ENCODE measurements at regions not wholly inside any gene's neighbourhood (a gene's known extent, or its start where the extent isn't known, plus 50 kb on each side); places are given as distances from the start of the nearest gene placed in this dataset.
A peak's percentile ranks its signal among the peaks of the same experiment; 100 is the strongest.

DNA sequence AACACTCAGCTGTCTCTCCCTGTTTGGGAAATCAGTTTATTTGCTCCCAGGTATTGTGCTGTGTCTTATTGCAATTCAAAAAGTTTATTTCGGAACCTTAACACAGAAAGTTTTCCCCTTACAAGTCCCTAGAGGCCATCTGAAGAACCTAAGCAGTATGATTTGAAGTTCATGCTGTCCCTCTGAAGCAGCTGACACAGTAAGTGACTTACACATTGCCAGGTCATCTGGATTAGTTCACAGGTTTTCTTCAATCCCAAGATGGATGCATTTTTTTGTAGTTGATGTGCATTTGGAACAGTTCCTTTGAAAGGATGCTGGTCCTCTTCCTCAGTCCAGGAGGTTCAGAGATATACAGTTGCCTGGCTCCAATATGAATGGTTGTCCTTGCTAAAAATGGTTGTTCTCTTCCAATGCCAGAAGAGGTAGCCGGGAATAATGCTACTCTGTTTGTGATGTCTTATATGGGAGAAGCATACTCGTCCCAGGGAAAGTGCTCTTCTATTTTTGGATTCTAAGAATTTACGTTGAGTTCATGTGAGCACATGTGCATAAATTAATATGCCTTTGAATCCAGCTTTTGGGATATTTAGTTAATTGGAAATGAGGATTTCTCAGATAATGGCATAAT lies 183.5 kb upstream of the PHYHIPL start:
- Histone ChIP-seq H3K9me3 (replicated peaks; ENCODE audit: low read length) (no peaks in the 10 kb centered on the region), H3K27me3 (ENCODE audit: control insufficient read depth, insufficient read depth, low read length) (no peaks in the 10 kb centered on the region), H3K4me2 (ENCODE audit: low read length) (no peak overlapping the region), H3K4me3 (ENCODE audit: low read length) (no peak overlapping the region), H3K9ac (ENCODE audit: low read depth, low read length) (no peak overlapping the region), H3K36me3 (ENCODE audit: insufficient read depth, low read length) (no peaks in the 10 kb centered on the region), H3K4me1 (ENCODE audit: control insufficient read depth, insufficient read depth, low read length) (peaks cover 7% of the 10 kb centered on the region)

DNA sequence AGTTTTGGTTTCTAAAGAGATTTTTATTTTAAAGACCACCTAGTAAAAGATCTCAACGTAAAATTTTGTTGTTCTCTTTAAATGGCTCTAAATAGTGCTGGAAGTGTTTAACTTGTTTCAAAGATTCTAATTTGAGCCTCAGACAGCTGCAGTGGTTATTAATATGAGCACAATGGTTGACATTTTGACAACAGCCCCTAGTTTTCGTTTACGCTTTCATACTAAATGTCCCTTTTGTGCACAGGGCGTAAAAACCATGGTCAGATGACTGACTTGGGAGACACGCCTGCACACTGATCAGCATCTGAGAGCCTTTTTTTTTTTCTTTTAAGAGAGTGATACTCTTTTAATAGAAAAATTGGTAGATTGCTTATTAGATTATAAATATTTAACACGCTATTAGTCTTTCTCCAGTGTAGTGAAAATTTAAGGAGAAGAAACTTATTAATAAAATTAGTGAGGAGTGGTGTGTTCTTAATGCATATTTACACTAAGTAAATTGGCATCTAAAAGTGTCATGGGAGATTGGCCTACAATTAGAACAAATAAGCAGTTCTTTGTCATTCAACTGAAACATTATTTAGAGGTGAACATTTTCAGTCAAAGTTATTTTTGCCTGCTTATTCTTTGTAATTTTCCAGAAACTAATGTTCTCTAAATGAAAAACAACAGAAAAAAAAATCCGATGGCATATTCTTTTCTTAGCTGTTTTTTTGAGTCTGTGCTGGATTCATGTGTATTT lies 182.8 kb upstream of the PHYHIPL start:
- Histone ChIP-seq H3K36me3 (ENCODE audit: insufficient read depth, low read length) (no peaks in the 10 kb centered on the region), H3K4me2 (ENCODE audit: low read length) (no peak overlapping the region), H3K9ac (ENCODE audit: low read depth, low read length) (no peak overlapping the region), H3K4me1 (ENCODE audit: control insufficient read depth, insufficient read depth, low read length) (peaks cover 7% of the 10 kb centered on the region), H3K9me3 (replicated peaks; ENCODE audit: low read length) (no peaks in the 10 kb centered on the region), H3K4me3 (ENCODE audit: low read length) (no peak overlapping the region), H3K27me3 (ENCODE audit: control insufficient read depth, insufficient read depth, low read length) (no peaks in the 10 kb centered on the region)

DNA sequence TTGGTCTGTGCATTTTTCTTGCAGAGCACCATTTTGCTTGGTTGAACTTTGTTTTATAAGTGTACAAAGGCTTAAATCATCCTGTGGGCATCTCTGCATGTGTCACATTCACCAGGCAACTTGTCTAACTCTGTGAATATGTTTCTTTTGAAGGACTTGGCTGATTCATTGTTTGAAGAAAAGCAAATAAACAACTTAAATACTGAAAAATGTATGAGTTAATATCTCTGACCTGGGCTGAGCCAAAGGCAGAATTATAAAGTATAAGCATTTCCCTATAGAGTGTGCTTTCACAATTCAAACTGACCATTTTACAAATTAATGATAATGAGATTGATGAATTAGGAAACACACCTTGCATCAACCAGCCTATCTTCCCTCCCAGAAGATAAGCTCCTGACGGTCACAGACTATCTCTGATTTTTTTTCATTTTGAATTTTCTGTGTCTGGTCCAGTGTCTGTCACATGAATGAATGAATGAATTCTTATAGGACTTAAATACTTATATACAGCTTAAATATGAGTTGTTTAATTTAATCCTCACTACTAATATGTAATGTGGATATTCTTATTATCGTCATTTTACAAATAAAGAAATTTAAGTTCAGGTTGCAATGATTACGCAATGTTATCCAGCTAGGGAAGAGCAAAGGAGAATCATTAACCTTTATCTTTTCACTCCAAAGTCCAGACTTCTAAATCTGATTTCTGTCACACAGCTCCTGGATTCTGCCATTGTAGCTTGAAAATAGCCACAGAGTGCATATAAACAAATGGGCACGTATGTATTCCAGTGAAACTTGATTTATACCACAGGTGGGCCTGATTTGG lies 182.0 kb upstream of the PHYHIPL start:
- H3K36me3 ChIP-seq (ENCODE audit: insufficient read depth, low read length), result no peaks in the 10 kb centered on the region
- no peaks in the 10 kb centered on the region for H3K27me3 ChIP-seq (ENCODE audit: control insufficient read depth, insufficient read depth, low read length)
- no peak overlapping the region for H3K4me2 ChIP-seq (ENCODE audit: low read length)
- H3K4me3 ChIP-seq (ENCODE audit: low read length), result no peak overlapping the region
- peaks cover 14% of the 10 kb centered on the region for H3K4me1 ChIP-seq (ENCODE audit: control insufficient read depth, insufficient read depth, low read length)
- no peaks in the 10 kb centered on the region for H3K9me3 ChIP-seq (replicated peaks; ENCODE audit: low read length)
- no peak overlapping the region for H3K9ac ChIP-seq (ENCODE audit: low read depth, low read length)

DNA sequence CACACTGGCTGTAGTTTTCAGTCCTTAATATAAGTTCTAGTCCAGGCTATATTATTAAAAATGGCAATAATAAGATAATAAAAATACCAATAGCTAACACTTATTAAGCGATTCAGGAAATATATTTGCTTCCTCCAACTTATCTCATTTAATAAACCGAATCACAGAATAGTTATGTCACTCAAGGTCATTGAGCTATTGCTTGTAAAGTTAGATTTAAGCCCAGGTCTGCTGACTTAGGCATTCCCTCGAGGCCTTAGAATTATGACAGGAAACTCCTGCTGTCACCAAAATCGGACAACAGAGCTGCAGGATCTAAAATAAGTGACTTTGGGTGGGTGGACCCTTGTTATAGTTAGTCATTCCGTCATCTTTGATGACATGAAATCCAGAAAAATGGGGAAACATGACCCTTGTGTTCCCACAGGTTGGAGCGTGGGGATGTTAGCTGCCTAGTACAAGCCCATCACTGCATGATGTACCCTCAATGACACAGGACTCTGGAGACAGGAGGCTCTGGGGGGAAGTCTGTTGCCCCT lies 181.3 kb upstream of the PHYHIPL start:
- Histone ChIP-seq H3K4me3 (ENCODE audit: low read length) (no peak overlapping the region), H3K27me3 (ENCODE audit: control insufficient read depth, insufficient read depth, low read length) (no peaks in the 10 kb centered on the region), H3K4me1 (ENCODE audit: control insufficient read depth, insufficient read depth, low read length) (peaks cover 17% of the 10 kb centered on the region), H3K9me3 (replicated peaks; ENCODE audit: low read length) (no peaks in the 10 kb centered on the region), H3K9ac (ENCODE audit: low read depth, low read length) (no peak overlapping the region), H3K36me3 (ENCODE audit: insufficient read depth, low read length) (no peaks in the 10 kb centered on the region), H3K4me2 (ENCODE audit: low read length) (no peak overlapping the region)

DNA sequence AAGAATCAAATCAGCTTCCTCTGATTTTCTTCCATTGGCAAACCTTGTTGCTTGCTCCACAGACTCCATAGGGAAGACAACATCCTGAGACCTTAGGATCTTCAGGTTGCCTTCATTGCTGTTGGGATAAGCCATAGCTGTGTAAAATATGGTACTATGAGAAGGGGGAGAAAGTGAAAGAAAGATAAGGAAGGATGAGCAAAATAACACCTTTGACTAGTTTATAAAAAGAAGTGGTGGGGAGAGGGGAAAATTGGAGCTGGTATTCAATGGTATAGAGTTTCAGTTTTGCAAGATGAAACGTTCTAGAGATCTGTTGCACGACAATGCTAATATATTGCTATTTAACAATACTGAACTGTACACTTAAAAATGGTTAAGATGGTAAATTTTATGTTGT lies 180.4 kb upstream of the PHYHIPL start:
- no peaks in the 10 kb centered on the region for H3K36me3 ChIP-seq (ENCODE audit: insufficient read depth, low read length)
- no peaks in the 10 kb centered on the region for H3K27me3 ChIP-seq (ENCODE audit: control insufficient read depth, insufficient read depth, low read length)
- H3K4me1 ChIP-seq (ENCODE audit: control insufficient read depth, insufficient read depth, low read length), result peaks cover 17% of the 10 kb centered on the region
- no peaks in the 10 kb centered on the region for H3K9me3 ChIP-seq (replicated peaks; ENCODE audit: low read length)
- no peak overlapping the region for H3K4me2 ChIP-seq (ENCODE audit: low read length)
- no peak overlapping the region for H3K9ac ChIP-seq (ENCODE audit: low read depth, low read length)
- no peak overlapping the region for H3K4me3 ChIP-seq (ENCODE audit: low read length)

DNA sequence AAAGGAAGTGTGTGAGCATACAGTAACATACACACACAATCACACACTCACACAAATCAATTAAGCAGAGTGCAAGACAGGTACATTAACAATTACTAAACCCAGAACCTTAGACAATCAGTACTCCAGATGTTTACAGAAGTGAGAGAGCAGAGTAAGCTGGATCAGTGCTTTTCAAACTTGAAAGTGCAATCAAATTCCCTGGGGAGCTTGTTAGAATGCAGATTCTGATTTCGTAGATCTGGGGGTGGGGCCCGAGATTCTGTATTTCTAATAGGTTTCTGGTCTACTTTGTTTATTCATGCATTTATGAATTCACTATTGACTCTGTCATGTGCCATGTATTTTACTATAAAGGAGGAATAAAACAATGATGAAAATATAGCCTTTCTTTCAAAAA lies 179.6 kb upstream of the PHYHIPL start:
- H3K4me1 ChIP-seq (ENCODE audit: control insufficient read depth, insufficient read depth, low read length), result peaks cover 17% of the 10 kb centered on the region
- H3K9me3 ChIP-seq (replicated peaks; ENCODE audit: low read length), result no peaks in the 10 kb centered on the region
- no peaks in the 10 kb centered on the region for H3K27me3 ChIP-seq (ENCODE audit: control insufficient read depth, insufficient read depth, low read length)
- no peak overlapping the region for H3K4me3 ChIP-seq (ENCODE audit: low read length)
- H3K9ac ChIP-seq (ENCODE audit: low read depth, low read length), result no peak overlapping the region
- H3K4me2 ChIP-seq (ENCODE audit: low read length), result no peak overlapping the region
- H3K36me3 ChIP-seq (ENCODE audit: insufficient read depth, low read length), result no peaks in the 10 kb centered on the region

DNA sequence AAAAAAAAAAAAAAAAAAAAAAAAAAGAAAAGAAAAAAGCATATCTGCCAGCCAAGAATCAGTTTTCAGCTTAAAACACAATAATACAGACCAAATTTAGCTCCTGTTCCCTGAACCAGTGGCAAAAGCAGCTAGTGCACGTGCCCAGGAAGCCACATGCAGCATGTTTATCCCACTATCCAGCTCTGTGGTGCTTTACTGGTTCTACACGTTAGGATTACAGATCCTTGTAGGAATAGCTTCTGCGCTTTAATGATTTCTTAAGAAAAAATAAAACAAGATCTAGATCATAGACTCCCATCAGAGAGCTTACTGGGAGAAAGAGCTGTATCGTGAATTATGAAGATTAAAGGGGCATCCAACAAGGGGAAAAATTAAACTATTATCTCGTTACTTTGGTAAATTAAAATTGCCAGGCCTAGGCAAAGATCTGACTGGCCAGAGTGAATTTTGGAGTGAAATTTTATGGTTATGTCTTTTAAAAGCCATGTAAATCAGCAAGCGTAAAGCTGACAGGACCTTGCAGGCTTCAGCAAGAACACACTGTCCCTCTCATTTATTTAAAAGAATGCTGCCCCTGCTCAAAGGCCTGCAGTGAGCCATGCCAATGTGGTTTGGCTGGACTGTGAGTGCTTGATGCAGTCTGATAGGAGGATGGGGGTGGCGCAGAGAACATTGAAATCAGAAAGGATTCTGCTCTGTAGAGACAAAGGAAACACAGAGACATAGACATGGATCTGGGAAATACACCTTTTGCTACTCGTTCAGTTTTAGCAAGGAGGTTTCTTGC lies 177.3 kb upstream of the PHYHIPL start:
- Histone ChIP-seq H3K4me1 (ENCODE audit: control insufficient read depth, insufficient read depth, low read length) (peaks cover 17% of the 10 kb centered on the region), H3K36me3 (ENCODE audit: insufficient read depth, low read length) (no peaks in the 10 kb centered on the region), H3K9me3 (replicated peaks; ENCODE audit: low read length) (no peaks in the 10 kb centered on the region), H3K9ac (ENCODE audit: low read depth, low read length) (peak overlapping the region; percentile 34), H3K4me2 (ENCODE audit: low read length) (peak overlapping the region; percentile 3), H3K4me3 (ENCODE audit: low read length) (no peak overlapping the region), H3K27me3 (ENCODE audit: control insufficient read depth, insufficient read depth, low read length) (no peaks in the 10 kb centered on the region)

DNA sequence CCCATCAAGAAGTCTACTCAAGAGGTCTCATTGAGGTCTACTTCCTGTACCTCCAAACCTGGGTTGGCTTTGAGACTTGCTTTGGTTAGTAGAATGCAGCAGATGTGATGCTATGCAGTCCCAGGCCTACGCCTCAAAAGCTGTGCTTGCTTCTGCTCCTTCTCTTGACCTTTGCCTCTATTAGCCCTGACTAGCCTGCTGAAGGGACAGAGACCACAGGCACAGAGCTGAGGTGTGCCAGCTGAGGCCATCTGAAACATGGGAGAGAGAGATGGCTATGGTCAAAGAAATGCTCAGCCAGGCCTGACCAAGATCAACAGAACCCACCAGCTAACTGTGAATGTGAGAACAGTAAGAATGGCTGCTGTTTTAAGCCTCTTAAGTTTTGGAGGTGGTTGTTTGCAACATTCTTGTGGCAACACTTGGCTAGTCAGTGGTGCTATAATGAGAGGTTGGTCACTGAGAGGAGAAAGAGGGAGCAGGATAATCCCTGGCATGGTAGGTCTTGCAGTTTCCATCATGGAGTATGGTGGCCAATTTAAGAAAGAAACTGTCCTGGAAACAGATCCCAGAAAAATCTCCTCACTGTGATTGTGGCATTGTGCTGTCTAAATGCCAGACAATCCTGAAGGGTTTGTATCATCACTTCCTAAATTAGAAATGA lies 176.1 kb upstream of the PHYHIPL start:
- Histone ChIP-seq H3K27me3 (ENCODE audit: control insufficient read depth, insufficient read depth, low read length) (no peaks in the 10 kb centered on the region), H3K36me3 (ENCODE audit: insufficient read depth, low read length) (no peaks in the 10 kb centered on the region), H3K4me2 (ENCODE audit: low read length) (no peak overlapping the region), H3K4me1 (ENCODE audit: control insufficient read depth, insufficient read depth, low read length) (peaks cover 10% of the 10 kb centered on the region), H3K9ac (ENCODE audit: low read depth, low read length) (no peak overlapping the region), H3K9me3 (replicated peaks; ENCODE audit: low read length) (no peaks in the 10 kb centered on the region), H3K4me3 (ENCODE audit: low read length) (no peak overlapping the region)

DNA sequence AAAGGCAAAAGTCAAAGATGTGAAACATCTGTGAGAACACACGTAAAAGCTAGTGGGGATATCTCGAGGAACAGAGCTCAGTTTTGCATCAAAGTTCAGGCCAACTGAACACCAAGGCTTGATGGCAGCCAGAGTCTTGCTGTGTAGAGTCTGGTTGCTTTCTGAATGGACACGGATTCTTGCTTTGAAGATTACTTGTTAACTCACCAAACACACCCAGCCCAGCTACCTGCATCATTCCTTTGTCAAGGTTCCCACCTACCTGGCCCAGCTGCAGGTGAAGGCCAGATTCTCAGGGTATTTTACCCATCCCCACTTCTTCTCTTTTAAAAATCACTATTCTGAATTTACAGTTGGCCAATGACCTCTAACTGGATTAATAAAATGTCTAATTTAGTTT lies 174.4 kb upstream of the PHYHIPL start:
- Histone ChIP-seq H3K9me3 (replicated peaks; ENCODE audit: low read length) (no peaks in the 10 kb centered on the region), H3K4me3 (ENCODE audit: low read length) (no peak overlapping the region), H3K4me2 (ENCODE audit: low read length) (no peak overlapping the region), H3K36me3 (ENCODE audit: insufficient read depth, low read length) (no peaks in the 10 kb centered on the region), H3K9ac (ENCODE audit: low read depth, low read length) (no peak overlapping the region), H3K4me1 (ENCODE audit: control insufficient read depth, insufficient read depth, low read length) (peaks cover 18% of the 10 kb centered on the region), H3K27me3 (ENCODE audit: control insufficient read depth, insufficient read depth, low read length) (no peaks in the 10 kb centered on the region)

DNA sequence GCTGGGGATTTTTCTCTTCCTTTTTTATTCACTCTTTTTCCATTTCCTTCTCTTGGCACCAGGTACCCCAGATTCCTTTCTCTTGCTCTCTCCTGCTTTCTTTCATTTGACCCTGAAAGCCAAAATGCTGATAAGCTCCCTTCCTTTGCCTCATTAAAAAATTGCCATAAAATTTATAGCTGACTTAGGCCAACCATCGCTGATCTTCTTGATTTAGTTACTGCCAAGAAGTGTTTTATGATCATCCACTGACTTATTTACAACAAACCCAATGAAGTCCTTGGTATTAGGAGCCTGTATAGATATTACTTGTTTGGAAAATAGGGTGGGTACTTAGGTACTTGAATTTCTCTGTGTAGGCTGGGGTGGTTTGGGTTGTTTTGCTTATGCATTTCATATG lies 173.2 kb upstream of the PHYHIPL start:
- Histone ChIP-seq H3K4me1 (ENCODE audit: control insufficient read depth, insufficient read depth, low read length) (peaks cover 18% of the 10 kb centered on the region), H3K9me3 (replicated peaks; ENCODE audit: low read length) (no peaks in the 10 kb centered on the region), H3K9ac (ENCODE audit: low read depth, low read length) (no peak overlapping the region), H3K27me3 (ENCODE audit: control insufficient read depth, insufficient read depth, low read length) (no peaks in the 10 kb centered on the region), H3K4me2 (ENCODE audit: low read length) (no peak overlapping the region), H3K36me3 (ENCODE audit: insufficient read depth, low read length) (no peaks in the 10 kb centered on the region), H3K4me3 (ENCODE audit: low read length) (no peak overlapping the region)
